ENCODE measurements at regions not wholly inside any gene's neighbourhood (a gene's known extent, or its start where the extent isn't known, plus 50 kb on each side); places are given as distances from the start of the nearest gene placed in this dataset.
"Not testable (repeated sequence)": the region's sequence is repeated elsewhere in the genome, so short reads cannot be mapped to it uniquely, and the experiment has no call there.

- no peak for DNase-seq
Measured at GRCh38 chr7:125984795-125985194, 1055.2 kb upstream of the POT1 start.

DNA sequence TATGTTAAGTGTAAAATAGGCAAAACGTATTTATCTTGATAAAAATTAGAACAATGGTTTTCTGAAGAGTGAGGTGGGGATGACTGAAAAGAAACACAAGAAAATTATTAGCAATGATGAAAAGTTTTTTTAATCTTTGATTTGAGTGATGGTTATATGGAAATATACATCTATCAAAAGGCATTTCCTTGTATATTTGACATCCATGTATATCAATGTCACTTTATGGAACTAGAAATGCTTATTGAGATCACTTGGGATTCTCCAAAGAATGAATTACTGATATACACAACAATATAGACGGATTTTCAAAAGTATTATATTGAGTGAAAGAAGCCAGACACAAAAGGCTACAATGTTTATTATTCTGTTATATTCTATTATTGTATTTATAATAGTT, 1042.0 kb upstream of the POT1 start:
- DNase-seq: no peak

- no peak for DNase-seq
Measured at GRCh38 chr7:125966278-125967048, 1036.8 kb upstream of the POT1 start.

DNA sequence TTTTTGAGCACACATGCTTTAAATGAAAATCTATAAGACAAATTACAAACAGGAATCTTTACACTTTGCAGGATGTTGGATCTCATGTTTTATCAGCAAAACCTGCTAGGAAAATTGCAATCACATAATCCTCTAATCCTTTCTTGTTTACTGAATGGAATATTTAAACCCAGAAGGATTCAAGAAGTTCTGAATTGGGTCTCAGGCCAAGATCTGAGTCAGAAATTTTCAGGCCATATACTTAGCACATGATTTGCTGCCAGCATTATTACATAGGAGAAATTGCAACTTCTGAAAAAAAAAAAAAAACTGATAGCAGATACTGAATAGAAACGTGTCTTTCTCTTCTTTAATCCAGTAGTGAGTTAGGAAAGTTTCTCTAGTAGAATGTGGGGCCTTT, 1005.3 kb upstream of the POT1 start:
- DNase-seq: no peak

GRCh38 chr7:125934539-125934938, 1004.9 kb upstream of the POT1 start:
- no peak for DNase-seq

- DNase-seq: no peak
Measured at GRCh38 chr7:125930848-125931247, 1001.2 kb upstream of the POT1 start.

- DNase-seq: no peak
Measured at GRCh38 chr7:125927556-125927955, 997.9 kb upstream of the POT1 start.

DNA sequence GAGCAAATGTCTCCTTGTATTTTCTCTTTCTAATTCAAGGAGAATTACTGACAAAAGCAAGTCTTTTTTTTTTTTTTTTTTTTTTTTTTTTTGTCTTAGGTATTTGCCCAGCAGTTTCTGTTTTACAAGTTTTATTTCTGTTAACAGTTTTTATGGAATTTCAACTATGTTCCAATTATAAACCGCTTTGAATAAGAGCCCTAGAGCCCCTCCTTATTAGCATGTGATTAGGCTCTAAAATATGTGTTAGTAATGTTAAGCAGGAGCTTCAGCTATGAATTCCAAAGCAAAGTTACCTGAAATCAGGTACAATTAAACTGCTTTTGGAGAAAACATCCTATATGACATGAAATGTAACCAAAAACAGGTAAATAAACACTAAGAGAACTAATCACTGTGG, 997.0 kb upstream of the POT1 start:
- no peak for DNase-seq

- DNase-seq: no peak
Measured at GRCh38 chr7:125924037-125924436, 994.4 kb upstream of the POT1 start.

- not testable (repeated sequence) for DNase-seq
Measured at GRCh38 chr7:125915381-125915948, 985.8 kb upstream of the POT1 start.

DNA sequence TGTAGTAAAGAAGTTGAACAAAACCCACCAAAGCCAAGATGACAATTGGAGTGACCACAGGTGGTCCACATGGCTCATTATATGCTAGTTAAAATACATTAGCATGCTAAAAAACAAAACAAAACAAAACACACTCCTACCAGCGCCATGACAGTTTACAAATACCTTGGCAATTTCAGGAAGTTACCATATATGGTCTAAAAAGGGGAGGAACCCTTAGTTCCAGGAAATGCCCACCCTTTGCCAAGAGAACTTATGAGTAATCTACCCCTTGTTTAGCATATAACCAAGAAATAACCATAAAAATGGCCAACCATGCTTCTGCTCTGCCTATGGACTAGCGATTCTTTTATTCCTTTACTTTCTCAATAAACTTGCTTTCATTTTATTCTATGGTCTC, 979.1 kb upstream of the POT1 start:
- no peak for DNase-seq

DNA sequence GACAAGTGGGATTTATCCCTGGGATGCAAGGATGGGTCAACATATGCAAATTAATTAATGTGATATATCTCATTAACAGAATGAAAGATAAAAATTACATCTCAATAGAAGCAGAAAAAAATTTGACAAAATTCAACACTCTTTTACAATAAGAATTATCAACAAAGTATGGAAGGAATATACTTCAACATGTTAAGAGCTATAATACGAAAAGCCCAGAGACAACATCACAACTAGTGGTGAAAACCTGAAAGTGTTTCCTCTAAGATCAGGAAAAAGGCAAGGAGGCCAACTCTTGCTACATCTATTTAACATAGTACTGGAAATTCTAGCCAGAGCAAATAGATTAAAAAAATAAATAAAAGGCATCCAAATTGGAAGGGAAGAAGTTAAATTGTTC, 970.0 kb upstream of the POT1 start:
- DNase-seq: no peak

- no peak for DNase-seq
Measured at GRCh38 chr7:125892434-125892833, 962.8 kb upstream of the POT1 start.

GRCh38 chr7:125878988-125879387, 949.4 kb upstream of the POT1 start:
- no peak for DNase-seq

GRCh38 chr7:125878235-125878956, 948.8 kb upstream of the POT1 start:
- DNase-seq: no peak

GRCh38 chr7:125877246-125877645, 947.6 kb upstream of the POT1 start:
- no peak for DNase-seq

GRCh38 chr7:125876431-125876830, 946.8 kb upstream of the POT1 start:
- DNase-seq: no peak

- DNase-seq: no peak
Measured at GRCh38 chr7:125871431-125871830, 941.8 kb upstream of the POT1 start.

DNA sequence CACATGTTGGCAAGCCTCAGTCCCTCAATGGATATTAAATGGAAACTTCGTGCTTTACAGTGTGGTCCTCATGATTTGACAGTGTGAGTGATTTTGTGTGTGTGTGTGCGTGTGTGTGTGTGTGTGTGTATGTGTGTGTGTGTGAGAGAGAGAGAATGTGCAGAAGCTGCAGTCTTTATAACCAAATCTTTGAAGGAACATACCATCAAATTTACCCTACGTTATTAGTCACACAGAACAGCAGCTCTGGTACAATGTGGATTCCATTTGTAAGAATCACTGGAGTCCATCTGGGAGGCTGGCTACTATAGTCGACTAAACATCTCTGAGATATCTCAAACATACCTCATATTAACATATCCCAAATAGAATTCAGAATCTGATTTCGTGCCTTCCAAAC, 928.0 kb upstream of the POT1 start:
- DNase-seq: no peak

DNA sequence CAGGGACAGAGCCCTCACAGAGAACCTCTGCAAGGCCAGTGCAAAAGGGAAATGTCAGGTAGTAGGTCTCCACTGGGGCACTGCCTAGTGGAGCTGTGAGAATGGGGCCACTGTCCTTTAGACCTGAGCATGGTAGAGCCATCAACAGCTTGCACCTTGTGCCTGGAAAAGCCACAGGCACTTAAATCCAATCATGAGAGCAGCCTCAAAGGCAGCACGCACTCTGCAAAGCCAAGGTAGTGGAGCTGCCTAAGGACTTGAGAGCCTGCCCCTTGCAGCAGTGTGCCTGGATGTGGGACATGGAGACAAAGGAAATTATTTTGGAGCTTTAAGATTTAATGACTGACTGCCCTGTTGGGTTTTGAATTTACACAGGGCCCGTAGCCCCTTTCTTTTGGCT, 918.5 kb upstream of the POT1 start:
- no peak for DNase-seq

DNA sequence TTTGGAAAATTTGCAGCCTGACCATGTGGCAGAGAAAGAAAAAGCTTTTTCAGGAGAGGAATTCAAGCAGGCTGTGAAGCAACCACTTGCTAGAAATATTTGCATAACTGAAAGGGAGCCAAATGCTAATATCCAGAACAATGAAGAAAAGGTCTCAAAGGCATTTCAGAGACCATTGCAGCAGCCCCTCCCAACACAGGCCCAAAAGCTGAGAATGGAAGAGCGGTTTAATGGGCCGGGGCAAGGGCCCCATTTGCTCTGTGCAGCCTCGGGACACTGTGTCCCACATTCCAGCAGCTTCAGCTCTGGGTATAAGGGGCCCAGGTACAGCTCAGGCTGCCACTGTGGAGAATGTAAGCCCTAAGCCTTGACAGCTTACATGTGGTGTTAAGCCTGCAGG, 918.1 kb upstream of the POT1 start:
- no peak for DNase-seq

DNA sequence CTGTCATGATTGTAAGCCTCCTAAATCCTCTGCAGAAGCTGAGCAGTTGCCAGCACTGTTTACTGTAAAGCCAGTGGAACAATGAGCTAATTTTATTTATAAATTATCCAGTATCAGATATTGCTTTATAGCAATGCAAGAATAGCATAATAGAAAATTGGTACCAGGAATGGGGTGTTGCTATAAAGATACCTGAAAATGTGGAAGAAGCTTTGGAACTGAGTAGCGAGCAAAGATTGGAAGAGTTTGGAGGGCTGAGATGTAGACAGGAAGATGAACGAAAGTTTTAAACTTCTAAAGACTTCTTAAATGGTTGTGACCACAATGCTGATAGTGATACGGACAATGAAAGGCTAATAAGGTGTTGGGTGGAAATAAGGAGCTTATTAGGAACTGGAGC, 917.4 kb upstream of the POT1 start:
- no peak for DNase-seq

- no peak for DNase-seq
Measured at GRCh38 chr7:125845686-125846085, 916.1 kb upstream of the POT1 start.

DNA sequence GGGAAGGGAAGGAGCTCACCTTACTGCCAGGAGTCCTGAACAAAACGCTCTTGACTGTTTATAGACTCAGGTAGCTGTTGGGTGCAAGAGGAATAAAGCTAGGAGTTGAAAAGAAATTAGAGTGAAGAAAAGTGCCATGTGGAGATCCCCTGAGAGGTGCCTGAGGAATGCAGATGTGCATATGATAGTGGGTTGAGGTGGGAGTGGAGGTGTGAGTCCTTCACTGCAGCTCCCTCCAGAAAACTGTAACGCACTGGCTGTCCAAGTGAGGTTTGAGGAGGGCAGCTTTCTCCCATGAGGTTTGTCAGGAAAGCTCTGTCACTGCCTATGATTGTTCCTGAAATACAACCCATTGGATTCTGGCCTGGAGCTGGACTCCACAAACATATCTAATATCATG, 904.8 kb upstream of the POT1 start:
- no peak for DNase-seq
